VCaP (cell line): ENCODE measurements at regions not wholly inside any gene's neighbourhood (a gene's known extent, or its start where the extent isn't known, plus 50 kb on each side); places are given as distances from the start of the nearest gene placed in this dataset.
"Not testable (repeated sequence)": the region's sequence is repeated elsewhere in the genome, so short reads cannot be mapped to it uniquely, and the experiment has no call there.

ENCODE experiments used
- H3K27ac ChIP-seq: fragments of 450-650 bp; 2 replicates; pipeline ENCODE4 v1.5.1; 2017
- TF ChIP-seq, protein P1 (sequence below): fragments of 450-650 bp; conservative IDR thresholded peaks from 2 replicates; pipeline ENCODE4 v1.5.1; 2017; ENCODE audit warnings: mild to moderate bottlenecking, moderate library complexity

DNA sequence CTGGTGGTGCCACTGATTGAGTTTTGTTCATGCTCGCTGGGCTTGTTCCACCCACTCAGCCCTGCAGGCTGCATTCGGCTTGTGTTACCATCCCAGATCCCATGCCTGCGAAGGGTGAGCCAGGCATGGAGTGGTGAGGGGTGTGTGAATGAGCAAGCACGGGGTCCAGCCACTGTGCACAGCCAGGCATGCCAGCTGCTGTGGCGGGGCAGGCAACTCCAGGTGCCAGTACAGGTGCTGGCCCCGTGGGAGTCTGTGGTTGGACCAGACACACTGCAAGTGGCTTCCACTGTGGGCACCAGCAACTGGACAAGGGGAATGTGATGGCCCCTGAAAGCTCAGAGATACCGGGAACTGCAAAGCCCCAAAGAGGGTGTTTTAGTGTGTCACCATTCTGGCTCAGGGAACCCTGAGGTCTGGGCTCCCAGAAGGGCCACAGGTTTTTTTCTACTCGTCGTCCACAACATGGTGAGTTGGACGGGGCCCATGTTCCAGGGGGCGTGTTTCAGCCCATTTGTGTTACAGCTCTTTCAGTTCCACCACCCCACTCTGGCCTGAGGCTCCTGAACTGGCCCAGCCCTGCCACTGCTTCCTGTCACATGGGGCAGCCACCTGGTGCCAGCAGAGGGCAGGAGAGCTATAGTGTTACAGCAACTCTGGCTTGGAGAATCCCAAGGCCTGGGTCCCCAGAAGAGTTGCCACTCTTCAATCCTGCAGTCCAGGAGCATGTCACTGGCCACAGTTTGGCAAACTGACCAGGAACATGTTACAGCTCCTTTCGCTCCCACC lies 217.0 kb upstream of the OBI1 start:
- TF ChIP-seq, protein P1, sequence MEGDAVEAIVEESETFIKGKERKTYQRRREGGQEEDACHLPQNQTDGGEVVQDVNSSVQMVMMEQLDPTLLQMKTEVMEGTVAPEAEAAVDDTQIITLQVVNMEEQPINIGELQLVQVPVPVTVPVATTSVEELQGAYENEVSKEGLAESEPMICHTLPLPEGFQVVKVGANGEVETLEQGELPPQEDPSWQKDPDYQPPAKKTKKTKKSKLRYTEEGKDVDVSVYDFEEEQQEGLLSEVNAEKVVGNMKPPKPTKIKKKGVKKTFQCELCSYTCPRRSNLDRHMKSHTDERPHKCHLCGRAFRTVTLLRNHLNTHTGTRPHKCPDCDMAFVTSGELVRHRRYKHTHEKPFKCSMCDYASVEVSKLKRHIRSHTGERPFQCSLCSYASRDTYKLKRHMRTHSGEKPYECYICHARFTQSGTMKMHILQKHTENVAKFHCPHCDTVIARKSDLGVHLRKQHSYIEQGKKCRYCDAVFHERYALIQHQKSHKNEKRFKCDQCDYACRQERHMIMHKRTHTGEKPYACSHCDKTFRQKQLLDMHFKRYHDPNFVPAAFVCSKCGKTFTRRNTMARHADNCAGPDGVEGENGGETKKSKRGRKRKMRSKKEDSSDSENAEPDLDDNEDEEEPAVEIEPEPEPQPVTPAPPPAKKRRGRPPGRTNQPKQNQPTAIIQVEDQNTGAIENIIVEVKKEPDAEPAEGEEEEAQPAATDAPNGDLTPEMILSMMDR, result no peak
- no peak overlapping the region for H3K27ac ChIP-seq

DNA sequence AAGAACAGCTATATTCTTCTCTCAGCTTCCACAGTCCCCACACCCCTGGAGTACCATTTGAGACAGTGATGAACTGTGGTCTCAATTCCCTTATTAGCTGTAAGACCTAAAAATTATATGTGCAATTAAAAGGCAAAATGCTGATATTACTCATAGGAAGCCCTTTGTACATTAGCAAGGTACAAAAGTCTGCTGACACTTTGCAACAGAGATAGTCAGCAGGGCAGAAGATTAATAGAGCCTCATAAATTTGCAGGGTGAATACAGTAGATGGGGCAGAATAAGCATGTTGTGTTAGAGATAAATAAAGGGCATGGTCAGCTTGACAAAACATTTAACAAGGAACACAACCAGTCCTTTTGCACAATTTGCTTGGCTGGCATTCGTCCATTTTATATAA lies 210.0 kb upstream of the OBI1 start:
- TF ChIP-seq, protein P1, result no peak
- no peak overlapping the region for H3K27ac ChIP-seq

- TF ChIP-seq, protein P1, result no peak
- H3K27ac ChIP-seq, result no peak overlapping the region
Observed at GRCh38 chr13:78867655-78868054, 208.7 kb upstream of the OBI1 start.

GRCh38 chr13:78866076-78866475 lies 207.1 kb upstream of the OBI1 start:
- not testable (repeated sequence) for H3K27ac ChIP-seq

DNA sequence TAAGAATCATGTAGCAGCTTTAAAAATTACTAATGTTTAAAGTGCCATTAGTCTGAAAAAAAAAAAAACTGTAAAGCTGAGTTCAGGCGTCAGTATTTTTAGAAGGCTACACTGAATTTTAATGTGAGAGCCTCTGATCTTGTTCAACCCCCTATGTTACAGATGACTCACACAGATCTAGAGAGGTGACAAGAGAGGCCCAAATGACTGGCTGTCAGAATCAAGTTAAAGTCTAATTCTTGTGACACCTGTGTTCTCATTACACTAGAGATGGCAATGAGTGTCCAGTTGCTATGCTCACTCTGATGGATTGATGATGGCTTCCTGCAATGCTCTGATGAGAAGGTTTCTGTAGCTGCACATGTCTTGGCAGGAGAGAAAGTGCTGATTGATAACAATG lies 203.5 kb upstream of the OBI1 start:
- no peak overlapping the region for H3K27ac ChIP-seq
- TF ChIP-seq, protein P1, result no peak

- no peak overlapping the region for H3K27ac ChIP-seq
- TF ChIP-seq, protein P1, result no peak
Observed at GRCh38 chr13:78852709-78853108, 193.8 kb upstream of the OBI1 start.

DNA sequence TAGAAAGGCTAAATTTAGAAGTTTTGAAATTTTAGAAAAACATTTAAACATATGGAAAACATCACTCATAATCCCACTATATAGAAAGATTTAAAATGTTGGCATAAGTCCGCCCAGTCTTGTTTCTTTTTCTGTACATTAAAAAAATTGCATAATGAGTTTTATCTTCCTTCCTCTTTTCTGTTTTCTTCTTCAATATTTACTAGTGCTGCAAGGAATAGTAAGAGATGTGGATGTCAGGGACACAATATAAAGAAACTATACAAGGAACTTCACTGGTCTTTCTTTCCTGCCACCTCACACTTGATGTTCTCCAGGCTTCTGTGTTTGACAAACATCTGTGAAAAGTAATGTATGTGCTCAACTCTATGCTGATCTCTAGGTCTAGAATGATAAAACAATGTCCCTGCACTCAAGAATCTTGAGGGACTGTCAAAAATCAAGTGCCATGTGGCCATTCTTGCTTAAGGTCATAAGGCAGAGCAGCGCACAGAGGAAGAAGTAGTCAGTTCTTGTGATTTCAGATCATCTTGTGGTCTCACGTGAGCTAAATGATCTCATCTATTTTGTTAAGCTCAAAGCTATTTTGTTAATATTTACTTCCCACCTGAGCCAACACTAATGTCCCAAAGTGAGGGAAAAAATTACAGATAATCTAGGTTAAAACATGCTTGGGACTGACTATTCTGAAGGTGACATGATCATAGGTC lies 186.9 kb upstream of the OBI1 start:
- TF ChIP-seq, protein P1, result no peak
- H3K27ac ChIP-seq, result no peak overlapping the region

GRCh38 chr13:78844106-78844505 lies 185.2 kb upstream of the OBI1 start:
- TF ChIP-seq, protein P1, result no peak
- H3K27ac ChIP-seq, result no peak overlapping the region
